Activated T-helper 1 cell treated with anti-CD3 and anti-CD28 coated beads, Interleukin-12 subunit alpha, Interleukin-12 subunit beta, Interleukin-2, Interleukin-4 antibody, amounts not matched to agents 30 ng/mL and 10 ng/mL and 1 ng/mL, durations not matched to agents 14 hours and 24 hours and 36 hours (primary cell): ENCODE measurements at regions not wholly inside any gene's neighbourhood (a gene's known extent, or its start where the extent isn't known, plus 50 kb on each side); places are given as distances from the start of the nearest gene placed in this dataset.

Source experiments
- DNase-seq: peaks from one replicate; pipeline ENCODE4 v3.0.0; 2021; ENCODE audit warnings: low spot score
- H3K27ac Mint-ChIP-seq: one replicate; pipeline ENCODE4 v1.8.0; 2021; ENCODE audit warnings: mild to moderate bottlenecking, mixed read lengths
- H3K27me3 Mint-ChIP-seq: one replicate; pipeline ENCODE4 v1.8.0; 2022; ENCODE audit warnings: mild to moderate bottlenecking, moderate library complexity, mixed read lengths; ENCODE audit not compliant: insufficient read depth
- H3K36me3 Mint-ChIP-seq: one replicate; pipeline ENCODE4 v1.8.0; 2021; ENCODE audit warnings: low read depth, mixed read lengths
- H3K4me1 Mint-ChIP-seq: one replicate; pipeline ENCODE4 v1.8.0; 2021; ENCODE audit warnings: low read depth, mixed read lengths
- H3K4me3 Mint-ChIP-seq: one replicate; pipeline ENCODE4 v1.8.0; 2021; ENCODE audit warnings: mild to moderate bottlenecking, moderate library complexity, mixed read lengths
- H3K9me3 Mint-ChIP-seq: one replicate; pipeline ENCODE4 v1.8.0; 2021; ENCODE audit warnings: mixed read lengths
- intact Hi-C: fragments of 100-400 bp; cut with micrococcal nuclease; formaldehyde crosslinking; loops from one replicate; pipeline ENCODE4 v1.15.1; 2024

DNA sequence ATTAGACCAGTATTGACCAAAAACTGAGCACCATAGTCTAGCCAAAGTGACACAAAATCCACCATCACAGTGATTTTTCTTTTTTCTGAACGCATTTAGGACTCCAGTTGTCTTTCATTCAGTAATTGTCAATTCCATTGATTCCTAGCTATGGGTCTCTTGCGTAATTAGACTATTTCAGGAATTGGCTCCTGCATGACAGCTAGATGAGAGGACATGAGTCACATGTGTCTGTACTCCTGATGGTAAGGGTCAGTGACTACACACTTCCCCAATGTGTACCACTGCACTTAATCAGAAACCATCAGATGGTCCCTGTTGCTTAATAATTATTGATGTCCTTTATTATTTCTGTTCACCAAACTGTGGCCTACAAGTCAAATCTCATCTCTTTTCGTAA, 469.5 kb downstream of the POM121L12 start:
- intact Hi-C loops: no loop called here
- Mint-ChIP-seq H3K27me3 (no peaks in the 10 kb centered on the region), H3K4me3 (no peak overlapping the region), H3K9me3 (peaks cover 8% of the 10 kb centered on the region), H3K4me1 (no peaks in the 10 kb centered on the region), H3K36me3 (no peaks in the 10 kb centered on the region), H3K27ac (no peak overlapping the region)
- DNase-seq: no peak

DNA sequence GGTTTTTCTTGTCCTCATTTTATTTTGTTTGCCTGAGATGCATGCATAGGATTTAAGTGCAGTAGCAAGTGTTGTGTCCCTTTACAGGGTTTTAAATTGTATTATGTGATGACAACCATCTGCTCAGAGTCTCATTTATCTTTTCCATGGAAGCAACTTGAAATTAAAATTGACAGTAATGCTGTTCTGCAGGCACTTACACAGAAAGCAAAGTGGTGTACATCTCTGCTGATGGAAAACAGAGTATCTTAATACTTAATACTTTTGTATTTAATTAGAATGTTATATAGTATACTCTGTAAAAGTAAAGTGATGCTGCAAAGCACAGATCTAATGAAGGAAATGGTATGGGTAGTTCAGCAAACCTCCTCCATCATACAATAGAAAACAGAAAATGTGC, 482.9 kb downstream of the POM121L12 start:
- no peak for DNase-seq

DNA sequence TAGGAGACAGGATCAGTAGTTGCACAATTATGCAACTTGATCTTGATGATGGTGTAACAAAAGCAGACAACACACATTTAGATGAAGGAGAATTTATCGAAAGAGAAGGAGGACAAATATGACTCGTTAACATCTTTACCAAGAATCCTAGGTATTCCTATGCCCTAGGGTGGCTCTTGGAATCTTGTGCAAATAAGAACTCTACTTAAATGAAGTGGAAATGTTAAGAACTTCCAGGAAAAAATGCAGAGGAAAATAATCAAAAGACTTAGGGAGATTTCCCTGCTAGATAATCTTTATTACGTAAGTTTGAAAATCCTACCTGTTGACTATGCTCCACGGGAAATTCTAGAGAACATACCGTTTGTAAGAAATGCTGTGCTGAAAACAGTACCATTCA, 485.4 kb downstream of the POM121L12 start:
- DNase-seq: no peak
- Mint-ChIP-seq H3K9me3 (peaks cover 31% of the 10 kb centered on the region), H3K36me3 (no peaks in the 10 kb centered on the region), H3K4me3 (no peak overlapping the region), H3K27me3 (no peaks in the 10 kb centered on the region), H3K27ac (no peak overlapping the region), H3K4me1 (no peaks in the 10 kb centered on the region)
- intact Hi-C loops: no loop called here

More for the DNA sequence above, 482.9 kb downstream of the POM121L12 start:
- intact Hi-C loops: no loop called here
- Mint-ChIP-seq H3K4me1 (no peaks in the 10 kb centered on the region), H3K9me3 (peaks cover 35% of the 10 kb centered on the region), H3K4me3 (no peak overlapping the region), H3K27ac (no peak overlapping the region), H3K36me3 (no peaks in the 10 kb centered on the region), H3K27me3 (no peaks in the 10 kb centered on the region)

DNA sequence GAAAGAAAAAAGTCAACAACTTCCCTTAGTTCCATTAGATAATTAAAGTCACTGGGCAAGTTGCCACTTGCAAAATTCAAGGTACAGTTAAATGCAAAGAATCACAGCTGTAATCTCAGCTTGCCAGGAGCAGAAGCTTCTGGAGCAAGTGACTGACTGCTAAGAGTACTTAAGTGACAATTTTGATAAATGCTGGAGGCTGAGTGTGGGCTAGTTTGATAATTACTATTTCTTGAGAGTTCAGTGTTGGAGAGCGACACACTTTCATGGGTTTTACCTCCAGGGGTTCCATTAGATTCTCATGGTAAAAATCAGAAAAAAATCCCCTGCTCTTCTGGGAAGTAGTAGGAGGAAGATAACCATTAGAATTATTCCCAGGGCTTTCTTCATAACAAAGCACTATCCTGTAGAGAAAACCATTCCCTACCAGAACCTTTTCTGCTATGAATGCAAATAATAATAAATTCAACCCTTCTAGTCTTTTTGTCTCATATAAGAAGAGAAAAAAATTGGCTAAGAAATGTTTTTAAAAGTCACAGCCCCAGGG, 486.3 kb downstream of the POM121L12 start:
- peaks cover 24% of the 10 kb centered on the region for H3K9me3 Mint-ChIP-seq
- DNase-seq: no peak
- H3K27me3 Mint-ChIP-seq: no peaks in the 10 kb centered on the region
- H3K27ac Mint-ChIP-seq: no peak overlapping the region
- no peaks in the 10 kb centered on the region for H3K4me1 Mint-ChIP-seq
- intact Hi-C loops: no loop called here
- no peak overlapping the region for H3K4me3 Mint-ChIP-seq
- H3K36me3 Mint-ChIP-seq: no peaks in the 10 kb centered on the region

DNA sequence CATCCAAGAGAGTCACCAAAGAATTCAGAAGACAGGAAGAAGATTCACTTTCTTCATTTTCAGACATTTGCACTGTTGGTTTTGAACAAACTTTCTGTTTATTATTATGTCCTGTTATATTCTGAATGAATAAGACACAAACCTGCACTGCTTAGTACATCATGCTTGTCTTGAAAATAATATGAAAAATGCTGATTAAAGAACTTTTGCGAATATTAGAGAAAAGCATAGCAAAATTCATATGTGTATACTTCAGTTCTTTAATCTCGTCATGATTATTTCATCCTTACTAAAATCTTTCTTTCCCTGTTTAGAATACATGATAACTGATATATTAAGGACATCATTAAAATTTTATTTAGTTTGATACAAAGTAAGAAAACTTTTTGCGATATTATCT, 504.1 kb downstream of the POM121L12 start:
- H3K4me3 Mint-ChIP-seq: no peak overlapping the region
- no peak for DNase-seq
- intact Hi-C loops: no loop called here
- no peak overlapping the region for H3K27ac Mint-ChIP-seq
- no peaks in the 10 kb centered on the region for H3K4me1 Mint-ChIP-seq
- H3K27me3 Mint-ChIP-seq: no peaks in the 10 kb centered on the region
- peaks cover 41% of the 10 kb centered on the region for H3K9me3 Mint-ChIP-seq
- H3K36me3 Mint-ChIP-seq: no peaks in the 10 kb centered on the region

DNA sequence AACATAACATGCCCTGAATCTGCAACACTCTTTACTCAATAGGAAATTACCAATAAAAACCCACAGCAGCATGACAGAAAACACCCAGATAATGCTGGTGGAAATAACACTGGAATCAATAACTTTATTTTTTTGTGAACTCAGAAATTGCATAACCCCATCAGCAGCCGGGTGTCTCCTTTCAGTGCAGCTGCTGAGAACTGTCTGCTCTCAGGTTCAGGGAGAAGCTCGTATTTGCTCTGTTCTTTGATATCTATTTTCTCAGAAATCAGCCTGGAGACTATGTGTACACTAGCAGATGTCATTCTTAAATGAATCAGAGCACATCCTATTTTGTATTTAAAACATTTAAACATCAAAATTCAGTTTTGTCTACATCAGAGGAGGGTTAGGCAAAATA, 506.0 kb downstream of the POM121L12 start:
- no peaks in the 10 kb centered on the region for H3K27me3 Mint-ChIP-seq
- H3K4me1 Mint-ChIP-seq: no peaks in the 10 kb centered on the region
- no peak overlapping the region for H3K4me3 Mint-ChIP-seq
- H3K27ac Mint-ChIP-seq: no peak overlapping the region
- H3K36me3 Mint-ChIP-seq: no peaks in the 10 kb centered on the region
- H3K9me3 Mint-ChIP-seq: peaks cover 30% of the 10 kb centered on the region
- intact Hi-C loops: no loop called here
- no peak for DNase-seq

DNA sequence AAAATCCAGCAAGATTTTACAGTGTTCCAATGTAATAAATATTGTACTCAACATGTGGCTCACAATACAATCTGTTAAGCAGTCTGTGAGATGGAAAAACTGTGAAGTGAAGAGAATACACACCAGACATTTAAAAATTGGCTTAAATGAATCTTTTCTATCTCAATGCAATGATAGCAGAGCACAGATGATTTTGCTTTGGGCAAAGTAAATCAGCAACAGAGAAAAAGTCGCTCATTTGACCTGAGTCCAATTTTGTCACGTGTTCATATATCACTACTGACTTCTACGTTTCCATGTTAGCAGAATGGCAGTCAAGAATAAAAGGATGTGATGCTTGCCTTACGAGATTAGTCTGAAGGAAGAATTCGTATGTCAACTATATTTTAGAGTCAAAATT, 506.7 kb downstream of the POM121L12 start:
- no peaks in the 10 kb centered on the region for H3K4me1 Mint-ChIP-seq
- H3K4me3 Mint-ChIP-seq: no peak overlapping the region
- H3K27me3 Mint-ChIP-seq: no peaks in the 10 kb centered on the region
- H3K9me3 Mint-ChIP-seq: peaks cover 30% of the 10 kb centered on the region
- no peak overlapping the region for H3K27ac Mint-ChIP-seq
- H3K36me3 Mint-ChIP-seq: no peaks in the 10 kb centered on the region
- DNase-seq: no peak
- intact Hi-C loops: no loop called here
